Gastroesophageal sphincter (tissue), 4 donors: ENCODE measurements at regions not wholly inside any gene's neighbourhood (a gene's known extent, or its start where the extent isn't known, plus 50 kb on each side); places are given as distances from the start of the nearest gene placed in this dataset.

ENCODE experiments used
- ATAC-seq: fragments of 150-250 bp; one replicate; pipeline ENCODE4 v1.9.1; 2016; ENCODE audit warnings: mild to moderate bottlenecking, moderate library complexity
- H3K27ac ChIP-seq, 4 donors: fragments of 200-600 bp; sonication (generic) in 3 of 4; 1 replicate in 3 of 4; 2 replicates in 1 of 4; pipeline ENCODE4 v1.5.1; 2016 to 2019
- H3K27me3 ChIP-seq: fragments of 200-600 bp; sonication (generic); one replicate; pipeline ENCODE4 v1.5.1; 2019
- H3K36me3 ChIP-seq, 2 donors: fragments of 200-600 bp; sonication (generic); one replicate each; pipeline ENCODE4 v1.5.1; 2019; ENCODE audit warnings: control low read depth in 1 of 2
- H3K4me1 ChIP-seq, 3 donors: fragments of 200-600 bp; sonication (generic); 1 replicate in 2 of 3; 2 replicates in 1 of 3; pipeline ENCODE4 v1.5.1; 2016 to 2019; ENCODE audit warnings: control low read depth in 2 of 3
- H3K4me3 ChIP-seq, 2 donors: fragments of 200-600 bp; sonication (generic); one replicate each; pipeline ENCODE4 v1.5.1; 2019; ENCODE audit warnings: mild to moderate bottlenecking in 1 of 2, moderate library complexity in 1 of 2
- H3K9me3 ChIP-seq, 3 donors: fragments of 200-600 bp; sonication (generic); one replicate each; pipeline ENCODE4 v1.5.1; 2017 to 2019; ENCODE audit warnings: control low read depth in 2 of 3
- CTCF ChIP-seq, 4 experiments: fragments of 200-600 bp in 2 of 4; fragments of 450-650 bp in 2 of 4; sonication (generic) in 1 of 4; IDR thresholded peaks; one replicate each; pipeline ENCODE4 v1.5.1; 2017 to 2019; ENCODE audit warnings: antibody characterized with exemption in 4 of 4, mild to moderate bottlenecking in 2 of 4, moderate library complexity in 2 of 4
- EP300 ChIP-seq: sonication (generic); formaldehyde crosslinking; IDR thresholded peaks from one replicate; pipeline ENCODE4 v1.6.1; 2017; ENCODE audit warnings: antibody characterized with exemption, mild to moderate bottlenecking
- POLR2A ChIP-seq, 2 donors: fragments of 450-650 bp; IDR thresholded peaks; one replicate each; pipeline ENCODE4 v1.6.1; 2017; ENCODE audit warnings: antibody characterized with exemption in 2 of 2, mild to moderate bottlenecking in 2 of 2, moderate library complexity in 1 of 2
- POLR2AphosphoS5 ChIP-seq: sonication (generic); formaldehyde crosslinking; IDR thresholded peaks from one replicate; pipeline ENCODE4 v1.6.1; 2017; ENCODE audit warnings: antibody characterized with exemption
- whole genome bisulfite sequencing, 2 donors: methylation state at CpG; one replicate each; pipeline ENCODE4 v1.1.5; 2018; ENCODE audit warnings: low coverage in 1 of 2; 5-methylcytosine and 5-hydroxymethylcytosine counted together

GRCh38 chr15:57854531-57854930 lies 148.0 kb downstream of the POLR2M start:
- no peaks in the 10 kb centered on the region for H3K4me1 ChIP-seq

GRCh38 chr15:57857871-57858270 lies 151.4 kb downstream of the POLR2M start:
- no peaks in the 10 kb centered on the region for H3K36me3 ChIP-seq

More at GRCh38 chr15:57854531-57854930, 148.0 kb downstream of the POLR2M start:
- Histone ChIP-seq H3K4me3 (no peak overlapping the region), H3K27ac (no peak overlapping the region), H3K36me3 (no peaks in the 10 kb centered on the region), H3K9me3 (no peaks in the 10 kb centered on the region), H3K27me3 (no peaks in the 10 kb centered on the region)
- TF ChIP-seq POLR2A (IDR thresholded peaks at IDR 0.05) (no peak), POLR2AphosphoS5 (no peak), CTCF (IDR thresholded peaks at IDR 0.05) (no peak), EP300 (no peak)
- no peak for ATAC-seq

GRCh38 chr15:57859130-57859685 lies 152.7 kb downstream of the POLR2M start:
- no peak for TF ChIP-seq EP300
- no peak for TF ChIP-seq CTCF (IDR thresholded peaks at IDR 0.05)
- TF ChIP-seq POLR2A (IDR thresholded peaks at IDR 0.05) = no peak
- TF ChIP-seq POLR2AphosphoS5 = no peak
- Histone ChIP-seq H3K4me3 (no peak overlapping the region), H3K9me3 (no peaks in the 10 kb centered on the region), H3K4me1 (no peaks in the 10 kb centered on the region), H3K36me3 (no peaks in the 10 kb centered on the region), H3K27me3 (no peaks in the 10 kb centered on the region), H3K27ac (no peak overlapping the region)
- no peak for ATAC-seq
- 76% methylated on average over 2 of the region's 2 CpGs; no CpG with 5 or more reads in 1 of the 2 donors for WGBS, 2 donors

More at GRCh38 chr15:57857871-57858270, 151.4 kb downstream of the POLR2M start:
- no peak for ATAC-seq
- H3K9me3 ChIP-seq = no peaks in the 10 kb centered on the region
- H3K4me3 ChIP-seq = no peak overlapping the region
- no peaks in the 10 kb centered on the region for H3K27me3 ChIP-seq
- 100% methylated on average over 1 of the region's 1 CpG for WGBS, 2 donors
- H3K27ac ChIP-seq = no peak overlapping the region
- TF ChIP-seq CTCF (IDR thresholded peaks at IDR 0.05) (no peak), EP300 (no peak), POLR2AphosphoS5 (no peak), POLR2A (IDR thresholded peaks at IDR 0.05) (no peak)
- H3K4me1 ChIP-seq = no peaks in the 10 kb centered on the region

GRCh38 chr15:57861034-57861638 lies 154.6 kb downstream of the POLR2M start:
- Histone ChIP-seq H3K27me3 (no peaks in the 10 kb centered on the region), H3K9me3 (no peaks in the 10 kb centered on the region), H3K27ac (no peak overlapping the region), H3K36me3 (no peaks in the 10 kb centered on the region), H3K4me3 (no peak overlapping the region), H3K4me1 (no peaks in the 10 kb centered on the region)
- TF ChIP-seq CTCF (IDR thresholded peaks at IDR 0.05) (peak; percentile 80 to 91 (median 86)), POLR2AphosphoS5 (no peak)
- 19 to 25% methylated on average over 6 of the region's 6 CpGs for WGBS, 2 donors
- ATAC-seq = no peak
